OCI-M1 (cell line): ENCODE measurements at regions not wholly inside any gene's neighbourhood (a gene's known extent, or its start where the extent isn't known, plus 50 kb on each side); places are given as distances from the start of the nearest gene placed in this dataset.
"Not testable (repeated sequence)": the region's sequence is repeated elsewhere in the genome, so short reads cannot be mapped to it uniquely, and the experiment has no call there.

ENCODE experiments used
- DNase-seq: peaks from one replicate; lab custom pipeline; 2025; lab: John Stamatoyannopoulos, UW

DNA sequence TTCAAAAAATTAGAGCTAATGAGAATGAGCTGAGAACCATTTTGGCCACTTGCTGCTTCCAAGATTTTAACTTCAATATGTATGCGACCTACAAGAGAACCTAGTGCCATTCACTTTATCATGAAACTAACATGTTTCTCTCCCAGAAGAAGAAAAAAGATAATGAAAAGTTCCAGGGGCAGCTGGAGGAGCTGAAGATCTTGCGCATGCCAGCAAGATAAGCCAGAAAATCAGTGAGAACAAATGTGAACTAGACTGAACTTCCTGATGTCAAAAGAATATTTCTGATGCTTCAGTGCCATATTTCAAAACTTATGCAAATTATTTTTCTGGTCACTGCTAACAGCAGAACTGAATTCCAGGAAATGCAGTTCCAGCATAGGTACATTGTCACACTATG is 1265.1 kb downstream of the BRINP3 start:
- peak; percentile 96 for DNase-seq

- no peak for DNase-seq
These were observed 1260.8 kb downstream of the BRINP3 start for GRCh38 chr1:189216886-189217285.

DNA sequence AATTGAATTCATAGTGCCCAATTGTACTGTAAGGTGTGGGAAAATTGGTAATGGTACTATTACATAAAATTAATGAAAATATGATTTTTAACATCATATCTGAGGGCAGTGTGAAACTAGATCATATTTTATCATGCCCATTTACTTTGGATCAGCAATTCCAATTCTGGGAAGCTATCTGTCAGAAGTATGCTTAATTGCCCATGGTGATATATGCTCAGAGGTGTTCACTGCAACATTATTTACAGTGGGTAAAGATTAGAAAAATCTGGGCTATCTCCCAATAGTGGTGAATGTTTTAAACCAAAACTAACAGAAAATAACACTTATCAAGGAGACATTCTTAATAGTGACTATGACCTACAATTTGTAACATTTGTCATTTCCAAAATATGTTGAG is 1260.0 kb downstream of the BRINP3 start:
- DNase-seq: no peak

DNA sequence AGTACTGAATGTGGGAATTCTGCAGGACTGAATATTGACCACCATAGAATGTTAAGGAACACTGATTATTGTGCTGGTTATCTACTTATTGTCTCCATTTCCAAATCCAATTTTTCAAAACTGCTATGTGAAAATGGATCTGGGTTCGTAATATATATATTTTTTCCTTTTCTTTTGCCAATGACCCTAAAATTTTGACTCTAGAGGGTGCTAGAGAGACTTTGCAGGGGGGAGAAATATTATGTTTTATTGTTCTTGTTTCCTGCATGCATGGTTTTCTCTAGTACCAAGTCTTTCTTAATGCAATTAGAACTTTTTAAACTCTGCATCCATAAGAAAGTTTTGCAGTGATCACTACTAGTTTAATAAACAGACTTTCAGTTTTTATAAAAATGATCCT is 1256.9 kb downstream of the BRINP3 start:
- DNase-seq: peak; percentile 75

- DNase-seq: not testable (repeated sequence)
These were observed 1251.9 kb downstream of the BRINP3 start for GRCh38 chr1:189225794-189226145.

- no peak for DNase-seq
These were observed 1250.9 kb downstream of the BRINP3 start for GRCh38 chr1:189226779-189227178.

DNA sequence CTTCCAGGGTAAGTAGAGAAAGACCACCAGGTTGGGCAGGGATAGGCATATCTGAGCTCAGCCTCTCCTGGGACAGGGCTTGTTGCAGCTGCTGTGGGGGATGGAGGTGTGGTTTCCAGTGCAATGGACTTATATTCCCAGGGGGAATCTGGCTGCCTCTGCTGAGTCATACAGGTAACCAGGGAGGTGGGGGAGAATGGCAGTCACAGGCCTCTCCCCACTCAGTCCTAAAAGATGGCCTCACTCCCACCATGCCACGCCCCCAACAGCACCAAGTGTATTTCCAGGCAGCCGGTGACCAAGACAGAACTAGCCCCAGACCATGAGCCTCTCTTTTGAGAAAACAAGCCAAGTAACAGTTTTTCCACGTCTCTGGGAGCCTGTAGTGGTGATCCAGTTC is 1240.7 kb downstream of the BRINP3 start:
- DNase-seq: no peak

DNA sequence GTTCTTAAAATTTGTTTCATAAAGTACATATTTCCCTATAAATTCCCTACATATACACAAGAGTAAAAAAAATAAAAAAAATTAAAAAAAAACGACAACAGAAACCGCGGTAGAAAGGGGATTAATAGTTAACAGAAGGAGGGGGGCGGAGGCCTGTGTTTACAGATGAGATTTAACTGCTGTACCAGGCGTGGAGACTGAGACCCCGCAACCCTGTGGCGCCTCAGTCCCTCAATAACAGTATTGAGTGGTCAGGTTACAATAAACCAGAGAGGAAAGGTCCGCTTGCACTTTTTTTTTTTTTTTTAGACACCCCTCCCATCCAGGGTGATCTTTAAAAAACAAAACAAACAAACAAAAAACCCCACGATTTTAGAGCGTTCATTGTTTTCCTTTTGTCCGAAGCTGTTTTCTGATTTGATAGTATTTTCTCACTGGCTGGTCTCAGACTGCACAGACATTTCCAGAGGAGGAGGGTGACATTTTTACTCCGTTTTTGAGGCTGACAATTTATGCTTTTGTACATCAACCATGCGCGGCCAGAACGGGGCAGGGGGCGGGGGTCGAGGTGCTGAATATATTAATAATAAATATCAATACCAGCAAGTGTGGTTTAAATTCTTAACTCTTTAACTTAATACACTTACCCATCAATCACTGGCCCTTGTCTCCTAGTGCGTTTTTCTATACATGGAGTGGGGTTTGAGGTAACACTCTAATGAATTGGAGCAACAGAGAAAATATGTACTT is 1223.9 kb downstream of the BRINP3 start:
- no peak for DNase-seq

GRCh38 chr1:189261128-189261527 is 1216.5 kb downstream of the BRINP3 start:
- not testable (repeated sequence) for DNase-seq

- peak; percentile 64 for DNase-seq
These were observed 1208.7 kb downstream of the BRINP3 start for GRCh38 chr1:189269011-189269410.

GRCh38 chr1:189274267-189274666 is 1203.4 kb downstream of the BRINP3 start:
- no peak for DNase-seq

GRCh38 chr1:189275796-189276195 is 1201.9 kb downstream of the BRINP3 start:
- no peak for DNase-seq

DNA sequence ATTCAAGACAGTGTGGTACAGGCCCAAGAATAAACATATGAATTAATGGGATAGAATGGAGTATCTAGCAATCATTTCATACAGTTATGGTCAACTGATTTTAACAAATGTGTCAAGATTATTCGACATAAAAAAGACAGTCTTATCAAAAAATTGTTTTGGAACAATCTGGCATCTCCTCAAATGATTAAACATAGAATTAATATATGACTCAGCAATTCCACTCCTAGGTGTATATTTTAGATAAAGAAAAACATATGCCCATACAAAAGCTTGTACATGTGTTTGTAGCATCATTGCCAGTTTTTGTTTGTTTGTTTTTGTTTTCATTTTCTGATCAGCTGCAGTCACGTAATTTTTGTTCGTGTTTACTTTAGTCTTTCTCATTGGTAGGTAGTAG is 1188.3 kb downstream of the BRINP3 start:
- DNase-seq: no peak

DNA sequence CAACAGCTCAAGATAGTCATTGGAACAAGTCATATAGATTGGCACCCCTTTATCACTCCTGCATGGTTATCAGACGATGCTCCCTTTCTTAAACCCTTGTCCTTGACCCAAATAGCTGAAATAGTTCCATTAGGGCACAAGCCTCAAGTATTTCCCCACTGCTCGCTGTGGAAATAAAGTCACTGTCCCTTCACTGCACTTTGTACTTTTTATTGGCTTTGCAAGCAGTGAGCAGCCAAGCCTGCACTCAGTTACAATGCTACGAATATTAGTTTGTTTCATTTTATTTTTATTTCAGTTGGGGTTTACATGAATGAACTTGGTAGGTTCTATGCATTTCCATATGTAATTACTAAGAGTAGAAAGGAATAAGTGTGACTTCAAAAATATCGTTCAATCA is 1176.4 kb downstream of the BRINP3 start:
- DNase-seq: no peak

GRCh38 chr1:189305279-189305678 is 1172.4 kb downstream of the BRINP3 start:
- DNase-seq: no peak

GRCh38 chr1:189311915-189312314 is 1165.7 kb downstream of the BRINP3 start:
- peak; percentile 58 for DNase-seq

GRCh38 chr1:189312499-189312898 is 1165.2 kb downstream of the BRINP3 start:
- DNase-seq: peak; percentile 64

GRCh38 chr1:189313488-189313887 is 1164.2 kb downstream of the BRINP3 start:
- no peak for DNase-seq

DNA sequence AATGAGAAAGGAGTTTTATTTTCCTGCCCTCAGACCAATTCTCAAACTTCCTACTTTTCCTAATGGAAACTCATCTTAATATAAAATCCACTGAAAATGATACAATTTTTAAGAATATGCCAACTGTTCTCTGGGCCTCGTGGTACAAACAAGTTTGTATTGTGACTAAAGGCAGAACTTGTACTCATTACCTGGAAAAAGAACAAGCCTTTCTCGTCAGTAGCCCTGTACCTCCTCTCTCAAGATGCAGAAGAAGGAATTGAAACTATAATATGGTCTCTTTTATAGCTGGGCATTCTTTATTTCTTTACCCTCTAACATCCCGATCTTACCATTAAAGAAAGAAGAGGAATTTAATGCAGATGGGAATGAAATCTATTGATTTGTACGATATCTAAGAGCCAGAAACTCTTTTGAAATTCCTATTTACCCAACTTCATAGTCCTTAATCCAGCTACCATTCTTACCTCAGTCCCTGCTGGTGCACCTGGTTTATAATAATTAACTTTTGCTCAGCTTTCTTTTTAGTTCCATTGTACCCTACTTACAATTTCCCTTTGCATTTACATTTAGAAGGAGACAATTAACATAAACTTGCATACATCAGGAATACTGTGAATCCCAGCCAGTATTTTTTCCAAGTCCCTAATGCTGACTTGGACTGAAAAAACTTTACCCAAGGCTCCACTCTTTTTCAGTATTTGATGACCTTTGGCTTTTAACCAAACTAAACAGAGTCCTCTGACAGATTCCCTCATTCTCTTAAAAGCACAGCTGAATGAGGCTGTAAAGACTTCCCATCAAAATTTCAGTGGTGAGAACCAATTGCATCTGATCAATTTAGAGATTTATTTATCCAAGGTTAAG is 1162.4 kb downstream of the BRINP3 start:
- no peak for DNase-seq

- DNase-seq: no peak
These were observed 1154.6 kb downstream of the BRINP3 start for GRCh38 chr1:189323091-189323490.

GRCh38 chr1:189331071-189331470 is 1146.6 kb downstream of the BRINP3 start:
- not testable (repeated sequence) for DNase-seq

DNA sequence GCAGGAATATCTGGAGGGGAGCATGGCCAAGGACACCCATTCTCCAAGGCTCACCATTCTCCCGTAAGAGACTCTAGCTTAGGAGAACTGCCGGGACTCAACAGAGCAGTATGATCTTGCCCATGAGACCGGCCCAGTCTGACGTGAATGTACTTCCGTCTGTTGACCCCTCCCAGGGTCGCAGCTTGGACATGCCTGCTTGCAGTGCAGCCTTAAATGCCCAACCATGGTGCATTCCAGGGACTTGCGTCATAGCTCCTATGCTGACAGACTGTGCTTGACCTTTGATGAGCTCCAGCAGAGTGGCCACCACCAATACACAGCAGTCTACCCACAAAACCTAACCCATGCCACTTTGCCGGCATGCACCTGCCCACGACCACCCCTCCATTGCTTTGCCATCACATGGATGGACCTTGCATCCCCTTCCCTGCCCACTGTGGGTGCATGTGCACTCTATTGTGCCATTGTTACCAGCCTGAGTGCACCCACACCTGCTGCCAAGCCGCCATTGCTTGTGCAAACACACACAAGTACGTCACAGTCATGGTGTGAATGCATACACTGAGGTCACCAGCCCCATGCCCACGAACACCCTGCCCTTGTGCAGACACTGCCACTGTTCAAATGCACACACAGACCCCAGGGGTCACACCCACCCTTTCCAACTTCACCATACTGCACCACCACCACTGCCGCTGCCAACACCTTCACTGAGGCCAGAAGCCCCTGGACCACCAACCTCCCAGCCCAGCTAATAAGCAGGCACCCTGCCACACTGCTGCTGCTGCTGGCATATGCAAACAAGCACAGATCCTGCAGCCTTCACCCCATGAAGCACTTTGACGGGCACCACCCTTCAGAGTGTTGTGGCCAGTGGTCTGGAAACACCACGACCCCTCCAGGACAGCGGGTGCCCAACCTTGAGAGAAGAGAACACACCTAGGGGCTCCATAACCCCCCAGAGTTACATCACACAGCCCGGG is 1141.3 kb downstream of the BRINP3 start:
- no peak for DNase-seq
